GM19240 (cell line): ENCODE measurements at regions not wholly inside any gene's neighbourhood (a gene's known extent, or its start where the extent isn't known, plus 50 kb on each side); places are given as distances from the start of the nearest gene placed in this dataset.

Experiments
- DNase-seq: peaks from one replicate; pipeline ENCODE4 v3.0.0; 2011; ENCODE audit warnings: low spot score; ENCODE audit not compliant: insufficient read length

DNA sequence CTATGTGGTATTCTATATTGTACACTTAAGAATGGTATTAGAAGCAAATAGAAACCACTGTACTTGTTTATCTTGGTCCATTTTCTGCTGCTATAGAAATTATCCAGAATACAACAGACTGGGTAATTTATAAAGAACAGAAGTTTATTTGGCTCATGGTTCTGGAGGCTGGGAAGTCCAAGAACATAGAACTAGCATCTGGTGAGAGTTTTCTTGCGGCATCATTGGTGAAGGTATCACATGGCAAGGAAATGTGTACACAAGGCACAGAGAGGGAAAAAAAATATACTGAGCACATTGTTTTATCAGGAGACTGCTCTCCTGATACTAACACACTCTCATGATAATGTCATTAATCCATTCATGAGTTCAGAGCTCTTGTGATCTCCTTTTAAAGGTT is 130.3 kb upstream of the STXBP6 start:
- DNase-seq = no peak

- DNase-seq = no peak
These were observed 128.3 kb upstream of the STXBP6 start for GRCh38 chr14:25178255-25178654.

DNA sequence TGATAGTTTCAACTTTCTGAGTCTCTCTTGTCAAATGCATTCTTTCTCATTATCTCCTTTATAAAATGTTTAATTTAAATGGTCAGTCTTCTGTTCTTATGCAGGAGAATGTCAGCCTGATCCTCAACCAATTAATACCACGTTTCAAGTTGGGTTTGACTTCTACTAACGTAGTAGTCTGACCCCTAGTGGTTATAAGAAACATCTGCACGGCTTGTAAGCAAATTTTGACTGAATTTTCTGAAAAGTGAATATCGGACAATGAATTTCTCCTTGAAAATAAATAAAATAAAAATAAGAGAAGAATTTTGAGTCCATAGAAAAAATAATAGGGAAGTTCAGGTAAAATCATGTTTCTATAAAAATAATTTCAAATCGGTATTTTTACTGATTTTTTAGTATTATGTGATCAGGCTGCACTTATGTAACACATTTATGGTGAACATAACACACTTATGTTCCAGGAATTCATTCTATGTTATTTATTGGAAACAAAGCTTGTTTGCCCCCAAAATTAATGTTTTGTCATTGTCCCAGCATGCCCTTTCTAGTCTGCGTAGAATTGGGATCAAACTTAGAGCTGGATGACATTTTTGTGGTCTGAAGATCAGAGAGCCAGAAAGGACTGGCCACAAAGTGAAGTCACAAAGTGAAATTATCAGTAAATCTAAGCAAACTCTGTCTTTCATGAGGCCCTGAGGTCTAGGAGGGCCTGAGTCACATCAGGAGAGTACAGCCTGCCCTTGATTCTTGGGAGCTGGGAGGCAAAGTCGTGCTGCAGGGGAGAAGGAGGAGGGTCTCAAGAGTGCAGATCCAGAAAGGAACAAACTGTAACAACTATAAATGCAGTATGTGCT is 101.2 kb upstream of the STXBP6 start:
- DNase-seq = no peak

GRCh38 chr14:25150401-25150800 is 100.5 kb upstream of the STXBP6 start:
- DNase-seq = no peak

- DNase-seq = no peak
These were observed 90.5 kb upstream of the STXBP6 start for GRCh38 chr14:25140411-25140810.

DNA sequence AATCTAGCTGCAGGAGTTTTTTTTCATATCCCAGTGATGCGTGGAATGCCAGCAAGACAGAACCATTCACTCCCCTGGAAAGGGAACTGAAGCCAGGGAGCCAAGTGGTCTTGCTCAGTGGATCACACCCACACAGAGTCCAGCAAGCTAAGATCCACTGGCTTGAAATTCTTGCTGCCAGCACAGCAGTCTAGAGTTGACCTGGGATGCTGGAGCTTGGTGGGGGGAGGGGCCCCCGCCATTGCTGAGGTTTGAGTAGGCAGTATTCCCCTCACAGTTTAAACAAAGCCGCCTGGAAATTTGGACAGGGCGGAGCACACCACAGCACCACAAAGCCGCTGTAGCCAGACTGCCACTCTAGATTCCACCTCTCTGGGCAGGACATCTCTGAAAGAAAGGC is 86.9 kb upstream of the STXBP6 start:
- no peak for DNase-seq

DNA sequence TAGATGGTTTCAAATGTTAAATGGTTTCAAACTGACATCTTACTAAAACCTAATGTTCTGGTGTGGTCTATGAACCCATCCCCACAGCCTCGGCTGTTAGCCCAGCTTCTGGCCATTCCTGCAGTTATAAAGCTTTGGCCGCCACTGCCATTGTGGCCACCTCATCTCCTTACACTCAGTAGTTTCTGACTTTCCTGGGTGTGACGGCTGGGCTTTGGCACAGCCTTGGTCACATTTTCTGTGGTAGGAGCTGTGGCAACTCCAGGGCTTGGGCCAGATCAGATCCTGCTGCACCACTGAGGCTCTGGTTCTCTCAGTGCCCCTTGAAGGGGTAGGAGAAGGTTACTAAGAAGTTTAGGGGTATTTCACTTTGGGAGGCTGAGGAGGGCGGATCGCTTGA is 84.2 kb upstream of the STXBP6 start:
- DNase-seq = no peak

GRCh38 chr14:25132732-25133422 is 82.9 kb upstream of the STXBP6 start:
- peak; percentile 25 for DNase-seq

GRCh38 chr14:25132094-25132493 is 82.1 kb upstream of the STXBP6 start:
- no peak for DNase-seq

GRCh38 chr14:25122843-25123242 is 72.9 kb upstream of the STXBP6 start:
- DNase-seq = no peak

DNA sequence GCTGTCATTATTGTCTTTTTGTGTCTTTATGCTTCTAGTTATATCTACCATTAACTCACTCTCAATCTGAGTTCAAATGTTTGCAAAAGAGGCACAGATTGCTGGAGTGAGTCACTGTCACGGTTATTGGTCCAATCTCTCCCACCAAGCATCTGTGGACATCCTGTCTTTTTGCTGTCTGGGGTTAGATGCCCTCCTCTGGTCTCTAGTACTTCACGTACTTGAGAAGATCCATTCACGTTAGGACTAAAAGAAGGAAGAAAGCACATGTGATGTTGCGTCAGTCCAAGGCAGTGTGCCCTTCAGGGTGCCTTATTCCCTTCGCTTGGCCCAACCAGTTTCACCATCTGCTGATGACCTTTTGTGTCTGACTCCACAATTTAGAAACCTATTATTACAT is 72.3 kb upstream of the STXBP6 start:
- DNase-seq = no peak

DNA sequence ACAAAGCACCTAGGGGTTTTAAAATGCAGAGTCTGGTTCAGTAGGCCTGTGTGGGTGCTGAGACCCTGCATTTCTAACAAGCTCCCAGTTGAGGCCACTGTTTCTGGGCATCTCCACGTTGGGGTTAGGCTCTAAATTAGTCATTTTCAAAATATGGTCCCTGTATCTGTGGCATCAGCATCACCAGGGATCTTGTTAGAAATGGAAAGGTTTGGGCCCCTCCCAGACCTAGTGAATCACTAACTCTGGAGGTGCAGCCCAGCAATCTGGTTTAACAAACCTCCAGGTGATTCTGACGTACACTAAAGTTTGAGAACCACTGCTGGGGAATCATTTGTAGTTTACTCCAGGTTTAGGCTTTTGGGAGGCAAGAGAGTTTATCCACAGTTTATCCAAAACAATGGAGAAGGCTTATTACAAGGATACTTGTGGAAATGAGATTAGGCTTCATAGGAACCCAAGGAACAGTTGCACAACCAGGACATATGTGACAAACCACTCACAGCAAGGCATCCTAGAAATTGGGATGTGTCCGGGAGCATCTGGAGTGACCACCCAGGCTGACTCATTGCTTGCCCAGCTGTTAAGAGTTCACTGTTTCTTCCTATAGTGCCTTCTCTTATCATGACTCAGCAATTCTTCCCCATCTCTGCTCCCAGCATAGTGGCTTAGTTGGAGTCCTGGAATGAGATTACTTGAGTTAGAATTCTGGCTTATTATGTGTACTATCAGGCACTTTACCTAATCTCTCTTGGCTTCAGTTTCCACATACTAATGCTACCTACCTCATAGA is 71.6 kb upstream of the STXBP6 start:
- no peak for DNase-seq

- DNase-seq = no peak
These were observed 70.3 kb upstream of the STXBP6 start for GRCh38 chr14:25120261-25120660.

DNA sequence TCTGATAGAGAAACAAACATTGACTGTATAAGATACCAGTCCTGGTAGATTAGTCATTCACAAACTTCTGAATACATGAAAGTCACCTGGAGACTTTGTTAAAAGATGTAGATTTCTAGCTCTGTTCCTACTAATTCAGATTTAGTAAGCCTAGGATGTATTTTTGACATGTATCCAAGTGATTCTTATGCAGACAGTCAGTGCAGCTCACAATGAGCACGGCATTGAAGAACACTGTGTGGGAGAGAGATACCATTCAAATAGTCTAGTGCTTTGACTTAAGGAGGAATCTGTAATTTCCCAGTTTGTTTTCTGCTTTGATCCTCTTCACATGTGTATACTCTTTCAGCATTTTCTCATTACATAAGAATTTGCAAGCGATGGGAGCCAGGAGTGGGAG is 68.7 kb upstream of the STXBP6 start:
- DNase-seq = no peak

DNA sequence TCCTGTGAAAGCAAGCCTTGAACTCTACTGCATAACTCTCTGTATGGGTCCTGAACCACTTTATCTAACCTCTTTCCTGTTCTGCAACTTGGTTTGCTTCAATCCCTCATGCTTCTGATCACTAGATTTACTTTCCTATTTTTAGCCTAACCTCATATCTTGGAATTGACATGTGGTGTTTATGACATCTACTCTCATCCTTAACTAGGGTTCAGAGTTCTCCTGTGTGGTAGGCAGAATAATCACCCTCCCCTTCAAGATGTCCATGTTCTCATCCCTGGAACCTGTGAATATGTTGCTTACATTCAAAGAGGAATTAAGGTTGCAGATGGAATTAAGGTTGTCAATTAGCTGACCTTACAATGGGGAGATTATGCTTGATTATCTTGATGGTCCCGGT is 67.4 kb upstream of the STXBP6 start:
- no peak for DNase-seq

DNA sequence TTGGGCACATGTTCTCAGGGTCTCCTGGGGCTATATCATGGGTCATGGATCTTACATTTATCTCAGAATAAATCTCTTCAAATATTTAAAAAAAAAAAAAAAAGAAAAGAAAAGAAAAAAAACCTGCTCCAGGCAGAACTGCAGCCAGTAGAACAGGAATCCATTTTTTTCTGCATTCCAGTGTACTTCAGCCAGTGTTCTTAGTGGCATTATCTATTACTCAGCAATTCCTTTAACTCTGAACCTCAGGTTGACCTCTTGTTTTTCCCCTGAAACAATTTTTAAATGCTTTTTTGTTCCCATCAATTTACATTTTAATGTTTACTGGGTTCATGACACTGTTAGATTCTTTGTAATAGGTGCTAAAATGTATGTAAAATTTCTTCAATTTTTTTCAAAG is 66.7 kb upstream of the STXBP6 start:
- DNase-seq = no peak

- DNase-seq = no peak
These were observed 63.4 kb upstream of the STXBP6 start for GRCh38 chr14:25113394-25113793.

DNA sequence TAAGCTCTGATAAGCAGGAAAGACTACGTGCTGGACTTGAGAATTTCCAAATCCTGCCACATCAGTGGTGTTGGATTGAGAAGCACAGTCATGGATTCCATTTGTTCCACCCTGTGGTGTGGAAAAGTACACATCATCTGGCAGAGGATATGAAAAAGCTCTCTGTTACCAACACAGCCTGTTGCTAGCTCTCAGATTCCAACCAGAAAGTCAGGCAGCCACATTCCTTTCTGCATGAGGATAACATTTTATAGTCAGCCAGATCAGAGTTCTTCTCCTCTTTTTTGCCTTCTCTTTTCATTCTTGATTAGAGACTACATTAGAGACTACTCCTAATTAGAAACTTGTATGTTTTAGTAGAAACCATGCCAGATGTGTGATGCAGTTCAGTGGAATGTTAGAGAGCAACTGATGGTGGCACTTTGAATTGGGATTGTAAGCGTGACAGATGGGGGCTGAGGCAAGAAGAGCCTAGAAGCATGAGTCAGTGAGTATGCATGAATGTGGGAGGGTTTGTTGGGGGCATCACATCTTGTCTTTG is 61.2 kb upstream of the STXBP6 start:
- DNase-seq = no peak

DNA sequence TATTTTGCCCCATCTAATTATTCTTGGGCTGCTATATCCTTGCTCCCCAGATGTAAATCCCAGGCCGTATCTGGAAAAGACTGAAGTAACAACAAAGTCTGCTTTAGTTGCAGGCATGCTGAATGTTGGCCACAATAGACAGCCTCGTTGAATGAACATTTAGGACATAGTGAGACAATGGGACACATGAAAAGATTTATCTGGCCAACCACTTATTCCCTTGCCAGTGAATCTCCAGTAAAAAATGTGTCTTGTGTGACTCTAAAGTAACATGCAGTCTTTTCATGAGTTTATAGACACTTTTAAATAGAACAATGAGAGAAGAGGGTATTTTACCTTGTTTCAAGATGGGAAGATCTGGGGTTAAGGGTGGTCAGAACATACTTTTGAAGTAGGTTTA is 60.2 kb upstream of the STXBP6 start:
- DNase-seq = no peak

DNA sequence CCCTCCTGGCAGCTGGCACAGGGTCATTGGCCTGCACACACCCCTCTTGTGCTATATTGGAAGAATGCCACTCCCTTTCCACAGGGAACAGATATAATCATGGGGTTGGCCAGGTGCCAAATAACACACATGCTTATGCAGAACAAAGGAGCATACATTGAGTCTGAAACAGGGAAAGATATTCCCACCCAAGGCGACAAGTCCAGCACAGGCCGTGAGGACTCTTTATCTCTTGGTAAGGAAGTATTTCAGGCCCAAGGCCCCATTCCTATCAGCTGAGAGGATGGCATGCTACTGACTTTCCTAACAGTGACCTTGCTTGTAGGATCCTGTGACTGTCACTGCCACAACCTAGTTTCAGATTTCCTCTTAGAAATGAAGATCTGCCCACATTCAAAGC is 59.0 kb upstream of the STXBP6 start:
- no peak for DNase-seq

- DNase-seq = no peak
These were observed 58.3 kb upstream of the STXBP6 start for GRCh38 chr14:25108291-25108690.

DNA sequence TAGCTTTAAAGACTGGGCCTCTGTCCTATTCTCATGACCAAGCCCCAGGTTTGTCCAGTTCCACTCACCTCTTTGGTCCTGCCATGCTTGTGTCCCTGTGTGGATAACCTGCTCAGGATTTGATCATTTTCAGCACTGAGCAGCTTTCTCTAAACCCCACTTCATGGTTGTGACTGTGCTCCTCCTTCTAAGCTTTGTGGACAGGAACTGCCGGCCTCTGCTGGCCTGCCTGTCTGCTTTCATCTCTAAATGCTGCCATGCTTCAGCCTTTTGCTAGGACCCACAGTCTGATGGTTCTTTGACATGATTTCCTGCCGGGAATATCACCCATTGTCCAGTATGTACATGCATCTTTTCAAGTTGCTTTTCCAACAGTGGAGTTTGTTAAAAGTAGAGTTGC is 53.9 kb upstream of the STXBP6 start:
- no peak for DNase-seq
